SK-N-SH (cell line): ENCODE measurements at regions not wholly inside any gene's neighbourhood (a gene's known extent, or its start where the extent isn't known, plus 50 kb on each side); places are given as distances from the start of the nearest gene placed in this dataset.

Source experiments
- CTCF ChIP-seq: fragments of 200-600 bp; sonication (generic); IDR thresholded peaks from 2 replicates; pipeline ENCODE4 v1.6.1; 2017; ENCODE audit warnings: antibody characterized with exemption, mild to moderate bottlenecking, moderate library complexity
- RCOR1 ChIP-seq: fragments of 150-350 bp; IDR thresholded peaks from 2 replicates; pipeline ENCODE4 v1.6.1; 2017; ENCODE audit warnings: antibody characterized with exemption, low read length
- RFX5 ChIP-seq: IDR thresholded peaks from 2 replicates; pipeline ENCODE4 v1.6.1; 2012; ENCODE audit warnings: mild to moderate bottlenecking, improper control_type of control experiment, low read length
- TAF1 ChIP-seq: IDR thresholded peaks from 2 replicates; pipeline ENCODE4 v1.6.1; 2012; ENCODE audit warnings: low read depth, mild to moderate bottlenecking, low read length, moderate library complexity, borderline replicate concordance
- YY1 ChIP-seq: IDR thresholded peaks from 2 replicates; pipeline ENCODE4 v1.4.0; 2012; ENCODE audit warnings: low read depth, mild to moderate bottlenecking

GRCh38 chr2:37839991-37840390 is 85.1 kb upstream of the RMDN2 start:
- TF ChIP-seq RFX5 (no peak), RCOR1 (no peak), CTCF (no peak), TAF1 (no peak), YY1 (no peak)
